ENCODE measurements at regions not wholly inside any gene's neighbourhood (a gene's known extent, or its start where the extent isn't known, plus 50 kb on each side); places are given as distances from the start of the nearest gene placed in this dataset.

- Histone ChIP-seq H3F3A (ENCODE audit: insufficient read depth, low read depth) (peaks cover 8% of the 10 kb centered on the region; the same call in 1 of the 2 replicates), H3K27me3 (ENCODE audit: insufficient read depth, low read depth) (no peaks in the 10 kb centered on the region), H2AFZ (no peak overlapping the region), H3K27ac (no peak overlapping the region), H3K36me3 (ENCODE audit: low read depth) (no peaks in the 10 kb centered on the region), H3K4me1 (replicated peaks; ENCODE audit: insufficient read depth) (peaks cover 9% of the 10 kb centered on the region), H4K20me1 (ENCODE audit: insufficient read depth) (no peaks in the 10 kb centered on the region), H3K79me2 (ENCODE audit: low read depth) (no peaks in the 10 kb centered on the region), H3K9me3 (ENCODE audit: insufficient read depth, low read depth) (no peaks in the 10 kb centered on the region), H3K4me3 (no peak overlapping the region), H3K4me2 (no peak overlapping the region), H3K9me2 (ENCODE audit: insufficient read depth) (no peaks in the 10 kb centered on the region)
- POLR2A ChIA-PET (ENCODE audit: unreplicated experiment) = no interaction called here
- BruUV-seq (replicated peaks) = no TSS peak
- intact Hi-C loops (cut with micrococcal nuclease; ENCODE audit: unreplicated experiment) = no loop called here
- no peak for DNase-seq
- CTCF ChIA-PET = no interaction called here
- TF ChIP-seq EZH2 (IDR thresholded peaks at IDR 0.05; ENCODE audit: low read depth) = no peak
- TF ChIP-seq CTCF (conservative IDR thresholded peaks at IDR 0.05) = no peak
Observed at GRCh38 chr21:38968887-38969543, 163.3 kb downstream of the ETS2 start.

- H3K79me2 ChIP-seq (ENCODE audit: low read depth) = no peaks in the 10 kb centered on the region
- no peaks in the 10 kb centered on the region for H4K20me1 ChIP-seq (ENCODE audit: insufficient read depth)
- CTCF ChIA-PET = interaction anchor here (0.6 to 1.0 kb wide), 4 partner anchors 127 to 171 kb away, joined by 3 to 7 read pairs (median 5); no protein-coding TSS in a partner anchor
- intact Hi-C loops (cut with micrococcal nuclease; ENCODE audit: unreplicated experiment) = no loop called here
- 0 out of 2 replicates have a peak overlapping the region, but pooled peaks have one; percentile 68 for H2AFZ ChIP-seq
- peaks cover 8% of the 10 kb centered on the region; the same call in 1 of the 2 replicates for H3F3A ChIP-seq (ENCODE audit: insufficient read depth, low read depth)
- peak overlapping the region; percentile 66 for H3K27ac ChIP-seq
- peaks cover 9% of the 10 kb centered on the region for H3K4me1 ChIP-seq (replicated peaks; ENCODE audit: insufficient read depth)
- POLR2A ChIA-PET (ENCODE audit: unreplicated experiment) = interaction anchor here (0.6 to 0.7 kb wide), 3 partner anchors 29 to 1731 kb away, joined by 3 read pairs; no protein-coding TSS in a partner anchor
- TF ChIP-seq EZH2 (IDR thresholded peaks at IDR 0.05; ENCODE audit: low read depth) = no peak
- no peak for TF ChIP-seq CTCF (conservative IDR thresholded peaks at IDR 0.05)
- no peak overlapping the region for H3K4me3 ChIP-seq
- peak overlapping the region; percentile 48; the same call in 1 of the 2 replicates for H3K4me2 ChIP-seq
- DNase-seq = peak; percentile 72 to 89
- no peaks in the 10 kb centered on the region for H3K36me3 ChIP-seq (ENCODE audit: low read depth)
- no peaks in the 10 kb centered on the region for H3K9me3 ChIP-seq (ENCODE audit: insufficient read depth, low read depth)
- no peaks in the 10 kb centered on the region for H3K27me3 ChIP-seq (ENCODE audit: insufficient read depth, low read depth)
- BruUV-seq (replicated peaks) = no TSS peak
- H3K9me2 ChIP-seq (ENCODE audit: insufficient read depth) = no peaks in the 10 kb centered on the region
Observed at GRCh38 chr21:38965910-38966504, 160.3 kb downstream of the ETS2 start.

- Histone ChIP-seq H3K4me1 (replicated peaks; ENCODE audit: insufficient read depth) (peaks cover 9% of the 10 kb centered on the region), H3F3A (ENCODE audit: insufficient read depth, low read depth) (peaks cover 8% of the 10 kb centered on the region; the same call in 1 of the 2 replicates), H3K4me3 (no peak overlapping the region), H3K4me2 (peak overlapping the region; percentile 48; the same call in 1 of the 2 replicates), H3K79me2 (ENCODE audit: low read depth) (no peaks in the 10 kb centered on the region), H3K9me2 (ENCODE audit: insufficient read depth) (no peaks in the 10 kb centered on the region), H3K27ac (peak overlapping the region; percentile 66), H3K36me3 (ENCODE audit: low read depth) (no peaks in the 10 kb centered on the region), H3K27me3 (ENCODE audit: insufficient read depth, low read depth) (no peaks in the 10 kb centered on the region), H3K9me3 (ENCODE audit: insufficient read depth, low read depth) (no peaks in the 10 kb centered on the region), H2AFZ (no peak overlapping the region), H4K20me1 (ENCODE audit: insufficient read depth) (no peaks in the 10 kb centered on the region)
- ChIA-PET CTCF (interaction anchor here (0.6 to 1.0 kb wide), 2 partner anchors 87 to 172 kb away, joined by 4 to 5 read pairs; no protein-coding TSS in a partner anchor), POLR2A (ENCODE audit: unreplicated experiment) (interaction anchor here (0.6 kb wide), 1 partner anchor 28 kb away, joined by 3 read pairs; no protein-coding TSS in a partner anchor)
- intact Hi-C loops (cut with micrococcal nuclease; ENCODE audit: unreplicated experiment) = no loop called here
- TF ChIP-seq CTCF (conservative IDR thresholded peaks at IDR 0.05) = no peak
- no peak for DNase-seq
- BruUV-seq (replicated peaks) = no TSS peak
Observed at GRCh38 chr21:38965241-38965640, 159.5 kb downstream of the ETS2 start.

Measured in PC-9 (cell line).